HT1080 (cell line): ENCODE measurements at regions not wholly inside any gene's neighbourhood (a gene's known extent, or its start where the extent isn't known, plus 50 kb on each side); places are given as distances from the start of the nearest gene placed in this dataset.
"Not testable (repeated sequence)": the region's sequence is repeated elsewhere in the genome, so short reads cannot be mapped to it uniquely, and the experiment has no call there.

Source experiments
- DNase-seq: peaks from one replicate; pipeline ENCODE4 v3.0.0-alpha.2; 2015; ENCODE audit warnings: low read depth

- DNase-seq: no peak
These were observed 769.0 kb downstream of the STIM2 start for GRCh38 chr4:27629532-27630225.

- no peak for DNase-seq
These were observed 775.6 kb downstream of the STIM2 start for GRCh38 chr4:27635936-27636913.

GRCh38 chr4:27638163-27638915 lies 777.7 kb downstream of the STIM2 start:
- peak; percentile 59 for DNase-seq

GRCh38 chr4:27643101-27643500 lies 782.5 kb downstream of the STIM2 start:
- DNase-seq: no peak

- no peak for DNase-seq
These were observed 787.8 kb downstream of the STIM2 start for GRCh38 chr4:27648416-27648815.

GRCh38 chr4:27662426-27662825 lies 801.8 kb downstream of the STIM2 start:
- no peak for DNase-seq

GRCh38 chr4:27666943-27667342 lies 806.3 kb downstream of the STIM2 start:
- DNase-seq: peak; percentile 46

- DNase-seq: no peak
These were observed 807.4 kb downstream of the STIM2 start for GRCh38 chr4:27668001-27668400.

- DNase-seq: no peak
These were observed 817.4 kb downstream of the STIM2 start for GRCh38 chr4:27678027-27678426.

- peak; percentile 50 for DNase-seq
These were observed 824.0 kb downstream of the STIM2 start for GRCh38 chr4:27684610-27685011.

- no peak for DNase-seq
These were observed 824.5 kb downstream of the STIM2 start for GRCh38 chr4:27685091-27685490.

- DNase-seq: no peak
These were observed 825.3 kb downstream of the STIM2 start for GRCh38 chr4:27685947-27686346.

GRCh38 chr4:27692158-27692557 lies 831.5 kb downstream of the STIM2 start:
- peak; percentile 42 for DNase-seq

GRCh38 chr4:27692868-27693634 lies 832.4 kb downstream of the STIM2 start:
- no peak for DNase-seq

- DNase-seq: not testable (repeated sequence)
These were observed 835.6 kb downstream of the STIM2 start for GRCh38 chr4:27696257-27696656.

GRCh38 chr4:27701606-27702005 lies 841.0 kb downstream of the STIM2 start:
- DNase-seq: no peak

GRCh38 chr4:27702730-27703431 lies 842.2 kb downstream of the STIM2 start:
- peak; percentile 45 for DNase-seq

GRCh38 chr4:27703771-27704170 lies 843.1 kb downstream of the STIM2 start:
- DNase-seq: no peak

- DNase-seq: no peak
These were observed 850.4 kb downstream of the STIM2 start for GRCh38 chr4:27711041-27711440.

GRCh38 chr4:27714073-27714472 lies 853.4 kb downstream of the STIM2 start:
- peak; percentile 75 for DNase-seq
